SK-N-SH (cell line): ENCODE measurements at regions not wholly inside any gene's neighbourhood (a gene's known extent, or its start where the extent isn't known, plus 50 kb on each side); places are given as distances from the start of the nearest gene placed in this dataset.

ENCODE experiments used
- CTCF ChIA-PET: fragments of 300-600, 350-600 bp; formaldehyde crosslinking; extraction: SDS; loops from one replicate; lab custom pipeline; 2021; lab: Yijun Ruan, JAX
- POLR2A ChIA-PET: fragments of 350-600 bp; sonication (Branson Sonifier 250); formaldehyde crosslinking; extraction: SDS; loops from one replicate; lab custom pipeline; 2020; ENCODE audit warnings: antibody characterized with exemption, inconsistent platforms; lab: Yijun Ruan, JAX
- DNase-seq: peaks from one replicate; pipeline ENCODE4 v3.0.0; 2012
- H2AFZ ChIP-seq: fragments of 200-600 bp; sonication (generic); 2 replicates; pipeline ENCODE4 v1.8.1; 2016; ENCODE audit warnings: antibody characterized with exemption, mild to moderate bottlenecking, low read depth
- H3F3A ChIP-seq: fragments of 200-600 bp; sonication (generic); replicated peaks from 2 replicates; pipeline ENCODE3; 2016; ENCODE audit warnings: antibody characterized with exemption, mild to moderate bottlenecking; ENCODE audit not compliant: insufficient read depth
- H3K27ac ChIP-seq, 2 experiments: fragments of 200-500 bp in 1 of 2; fragments of 200-600 bp in 1 of 2; sonication (Bioruptor generic) in 1 of 2; sonication (generic), shearing (Covaris generic) in 1 of 2; 2 replicates each; pipeline versions ENCODE4 v1.5.1 to v1.6.1; 2014 to 2016; ENCODE audit warnings: low read depth in 2 of 2, inconsistent platforms in 1 of 2, low read length in 1 of 2, mild to moderate bottlenecking in 1 of 2, mixed read lengths in 1 of 2
- H3K27me3 ChIP-seq: fragments of 200-600 bp; sonication (generic), shearing (Covaris generic); 2 replicates; pipeline ENCODE4 v1.6.1; 2016; ENCODE audit warnings: mixed run types; ENCODE audit not compliant: insufficient read depth
- H3K36me3 ChIP-seq, 2 experiments: fragments of 200-500 bp in 1 of 2; fragments of 200-600 bp in 1 of 2; sonication (Bioruptor generic) in 1 of 2; sonication (generic) in 1 of 2; replicated peaks in 1 of 2; 2 replicates each; pipeline versions ENCODE3 to v1.5.1; 2014 to 2016; ENCODE audit warnings: low read length in 1 of 2, mild to moderate bottlenecking in 1 of 2; ENCODE audit not compliant: insufficient read depth in 2 of 2, control insufficient read depth in 1 of 2
- H3K4me1 ChIP-seq, 2 experiments: fragments of 200-500 bp in 1 of 2; fragments of 200-600 bp in 1 of 2; sonication (Bioruptor generic) in 1 of 2; sonication (generic), shearing (Covaris generic) in 1 of 2; 2 replicates each; pipeline versions ENCODE4 v1.5.1 to v1.6.1; 2014 to 2016; ENCODE audit warnings: low read depth in 1 of 2, low read length in 1 of 2, mixed run types in 1 of 2; ENCODE audit not compliant: insufficient read depth in 2 of 2, control insufficient read depth in 1 of 2
- H3K4me2 ChIP-seq: fragments of 200-600 bp; sonication (generic), shearing (Covaris generic); 2 replicates; pipeline ENCODE4 v1.6.1; 2017; ENCODE audit warnings: mixed run types
- H3K4me3 ChIP-seq, 2 experiments: fragments of 200-500 bp in 1 of 2; fragments of 200-600 bp in 1 of 2; sonication (Bioruptor generic) in 1 of 2; sonication (generic), shearing (Covaris generic) in 1 of 2; 2 replicates each; pipeline versions ENCODE4 v1.5.1 to v1.8.1; 2014 to 2016; ENCODE audit warnings: low read depth in 2 of 2, inconsistent platforms in 1 of 2, low read length in 1 of 2, mild to moderate bottlenecking in 1 of 2, mixed read lengths in 1 of 2, moderate library complexity in 1 of 2
- H3K79me2 ChIP-seq: fragments of 200-600 bp; sonication (generic); 2 replicates; pipeline ENCODE4 v1.8.1; 2017; ENCODE audit warnings: mild to moderate bottlenecking; ENCODE audit not compliant: insufficient read depth
- H3K9ac ChIP-seq: fragments of 200-600 bp; sonication (generic); 2 replicates; pipeline ENCODE4 v1.6.1; 2017; ENCODE audit warnings: mixed run types
- H3K9me2 ChIP-seq: fragments of 200-600 bp; sonication (generic); 2 replicates; pipeline ENCODE4 v1.6.1; 2017; ENCODE audit warnings: mixed run types
- H3K9me3 ChIP-seq: fragments of 200-600 bp; sonication (generic); 2 replicates; pipeline ENCODE4 v1.6.1; 2017; ENCODE audit warnings: mixed run types, mild to moderate bottlenecking, moderate library complexity
- H4K20me1 ChIP-seq: fragments of 200-600 bp; sonication (generic); 2 replicates; pipeline ENCODE4 v1.6.1; 2017; ENCODE audit warnings: mild to moderate bottlenecking, mixed run types; ENCODE audit not compliant: insufficient read depth
- ELF1 ChIP-seq: IDR thresholded peaks from 2 replicates; pipeline ENCODE4 v1.4.0; 2012
- FOSL2 ChIP-seq: IDR thresholded peaks from 2 replicates; pipeline ENCODE4 v1.4.0; 2012; ENCODE audit warnings: low read depth, mild to moderate bottlenecking, moderate library complexity, borderline replicate concordance
- FOXJ3 ChIP-seq: sonication (generic); formaldehyde crosslinking; IDR thresholded peaks from 2 replicates; pipeline ENCODE4 v1.5.1; 2020; ENCODE audit warnings: mild to moderate bottlenecking, missing genetic modification reagents
- GABPA ChIP-seq: IDR thresholded peaks from 2 replicates; pipeline ENCODE4 v1.4.0; 2012; ENCODE audit warnings: low read depth, mild to moderate bottlenecking
- GATA2 ChIP-seq: sonication (generic); formaldehyde crosslinking; IDR thresholded peaks from 2 replicates; pipeline ENCODE4 v1.5.0; 2020; ENCODE audit warnings: mild to moderate bottlenecking, missing genetic modification reagents
- JUND ChIP-seq: IDR thresholded peaks from 2 replicates; pipeline ENCODE4 v1.4.0; 2012
- MXI1 ChIP-seq: IDR thresholded peaks from 2 replicates; pipeline ENCODE4 v1.6.1; 2012; ENCODE audit warnings: mild to moderate bottlenecking, low read depth, low read length, improper control_type of control experiment
- NFIC ChIP-seq: IDR thresholded peaks from 2 replicates; pipeline ENCODE4 v1.4.0; 2012; ENCODE audit warnings: borderline replicate concordance
- NRF1 ChIP-seq: IDR thresholded peaks from 2 replicates; pipeline ENCODE4 v1.6.1; 2012; ENCODE audit warnings: low read depth, mild to moderate bottlenecking, low read length
- RFX5 ChIP-seq: IDR thresholded peaks from 2 replicates; pipeline ENCODE4 v1.6.1; 2012; ENCODE audit warnings: mild to moderate bottlenecking, improper control_type of control experiment, low read length
- RXRA ChIP-seq: IDR thresholded peaks from 2 replicates; pipeline ENCODE4 v1.4.0; 2012; ENCODE audit warnings: low read depth, mild to moderate bottlenecking, borderline replicate concordance
- SMC3 ChIP-seq: IDR thresholded peaks from 2 replicates; pipeline ENCODE4 v1.6.1; 2012; ENCODE audit warnings: low read depth, low read length, improper control_type of control experiment
- TAF1 ChIP-seq: IDR thresholded peaks from 2 replicates; pipeline ENCODE4 v1.6.1; 2012; ENCODE audit warnings: low read depth, mild to moderate bottlenecking, low read length, moderate library complexity, borderline replicate concordance
- TCF12 ChIP-seq: IDR thresholded peaks from 2 replicates; pipeline ENCODE4 v1.4.0; 2012
- TEAD4 ChIP-seq: IDR thresholded peaks from 2 replicates; pipeline ENCODE4 v1.4.0; 2012; ENCODE audit warnings: mild to moderate bottlenecking, borderline replicate concordance; ENCODE audit not compliant: insufficient read depth
- YY1 ChIP-seq: IDR thresholded peaks from 2 replicates; pipeline ENCODE4 v1.4.0; 2012; ENCODE audit warnings: low read depth, mild to moderate bottlenecking
- WGBS: methylation state at CpG from one replicate; pipeline ENCODE4 v1.1.6; 2017; ENCODE audit warnings: low lambda C conversion rate; 5-methylcytosine and 5-hydroxymethylcytosine counted together
- TF ChIP-seq, protein P1 (sequence below): IDR thresholded peaks from 2 replicates; pipeline ENCODE4 v1.6.1; 2012; ENCODE audit warnings: mild to moderate bottlenecking, low read depth, low read length, moderate library complexity
- TF ChIP-seq, protein P2 (sequence below): fragments of 150-350 bp; IDR thresholded peaks from 2 replicates; pipeline ENCODE4 v1.6.1; 2016; ENCODE audit warnings: mild to moderate bottlenecking, low read depth, low read length
- TF ChIP-seq, protein P3 (sequence below): fragments of 200-600 bp; sonication (generic); IDR thresholded peaks from 2 replicates; pipeline ENCODE4 v1.6.1; 2017; ENCODE audit warnings: antibody characterized with exemption, mild to moderate bottlenecking, moderate library complexity
- TF ChIP-seq, protein P4 (sequence below): IDR thresholded peaks from 2 replicates; pipeline ENCODE4; 2012

DNA sequence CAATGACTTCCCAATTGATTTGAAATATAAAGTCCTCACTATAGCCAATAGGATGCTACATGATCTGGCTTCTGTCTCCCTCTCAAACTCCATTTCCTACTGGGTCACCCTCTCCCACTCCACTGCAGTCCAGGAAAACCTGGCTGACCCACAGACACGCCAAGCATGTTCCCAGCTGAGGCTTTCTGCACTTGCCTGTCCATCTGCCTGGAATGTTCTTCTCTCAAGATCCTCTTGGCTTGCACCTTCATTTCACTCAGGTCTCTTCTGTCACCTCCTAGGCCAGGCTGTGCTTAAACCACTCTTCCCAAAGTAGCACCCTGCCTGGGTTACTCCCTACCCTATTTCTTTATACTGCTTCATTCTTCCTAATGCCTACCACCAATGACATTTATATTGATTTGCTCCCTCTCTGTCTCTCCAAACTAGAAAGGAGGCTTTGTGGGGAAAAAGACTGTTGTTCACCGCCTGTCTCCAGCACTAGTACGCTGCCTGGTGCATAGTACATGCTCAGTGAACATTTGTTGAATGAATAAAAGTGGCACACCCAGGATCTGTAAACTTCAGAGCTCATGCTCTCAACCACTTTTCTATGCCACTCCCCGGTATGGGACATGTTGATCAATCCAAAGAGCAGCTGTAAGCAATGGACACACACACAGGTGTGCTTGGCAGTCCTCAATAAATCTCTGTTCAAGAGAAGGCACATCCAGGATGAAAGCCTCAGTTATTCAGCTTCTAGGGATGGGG is 261.3 kb downstream of the FOXO1 start:
- Histone ChIP-seq H3K27ac (no peak overlapping the region), H2AFZ (no peak overlapping the region), H3K9me3 (no peaks in the 10 kb centered on the region), H3K9ac (no peak overlapping the region), H3K4me3 (no peak overlapping the region), H3K9me2 (no peaks in the 10 kb centered on the region), H4K20me1 (no peaks in the 10 kb centered on the region), H3K79me2 (no peaks in the 10 kb centered on the region), H3F3A (peaks cover 30% of the 10 kb centered on the region), H3K27me3 (no peaks in the 10 kb centered on the region)
- POLR2A ChIA-PET: no interaction called here
- DNase-seq: no peak
- TF ChIP-seq FOXJ3 (no peak), RXRA (no peak), FOSL2 (no peak), TCF12 (no peak), NFIC (no peak), JUND (no peak), GABPA (no peak), MXI1 (no peak), NRF1 (no peak), SMC3 (no peak), GATA2 (CRISPR knock-in tag) (no peak), ELF1 (no peak), TEAD4 (no peak), YY1 (no peak), RFX5 (no peak), TAF1 (no peak)
- TF ChIP-seq, protein P1, sequence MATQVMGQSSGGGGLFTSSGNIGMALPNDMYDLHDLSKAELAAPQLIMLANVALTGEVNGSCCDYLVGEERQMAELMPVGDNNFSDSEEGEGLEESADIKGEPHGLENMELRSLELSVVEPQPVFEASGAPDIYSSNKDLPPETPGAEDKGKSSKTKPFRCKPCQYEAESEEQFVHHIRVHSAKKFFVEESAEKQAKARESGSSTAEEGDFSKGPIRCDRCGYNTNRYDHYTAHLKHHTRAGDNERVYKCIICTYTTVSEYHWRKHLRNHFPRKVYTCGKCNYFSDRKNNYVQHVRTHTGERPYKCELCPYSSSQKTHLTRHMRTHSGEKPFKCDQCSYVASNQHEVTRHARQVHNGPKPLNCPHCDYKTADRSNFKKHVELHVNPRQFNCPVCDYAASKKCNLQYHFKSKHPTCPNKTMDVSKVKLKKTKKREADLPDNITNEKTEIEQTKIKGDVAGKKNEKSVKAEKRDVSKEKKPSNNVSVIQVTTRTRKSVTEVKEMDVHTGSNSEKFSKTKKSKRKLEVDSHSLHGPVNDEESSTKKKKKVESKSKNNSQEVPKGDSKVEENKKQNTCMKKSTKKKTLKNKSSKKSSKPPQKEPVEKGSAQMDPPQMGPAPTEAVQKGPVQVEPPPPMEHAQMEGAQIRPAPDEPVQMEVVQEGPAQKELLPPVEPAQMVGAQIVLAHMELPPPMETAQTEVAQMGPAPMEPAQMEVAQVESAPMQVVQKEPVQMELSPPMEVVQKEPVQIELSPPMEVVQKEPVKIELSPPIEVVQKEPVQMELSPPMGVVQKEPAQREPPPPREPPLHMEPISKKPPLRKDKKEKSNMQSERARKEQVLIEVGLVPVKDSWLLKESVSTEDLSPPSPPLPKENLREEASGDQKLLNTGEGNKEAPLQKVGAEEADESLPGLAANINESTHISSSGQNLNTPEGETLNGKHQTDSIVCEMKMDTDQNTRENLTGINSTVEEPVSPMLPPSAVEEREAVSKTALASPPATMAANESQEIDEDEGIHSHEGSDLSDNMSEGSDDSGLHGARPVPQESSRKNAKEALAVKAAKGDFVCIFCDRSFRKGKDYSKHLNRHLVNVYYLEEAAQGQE: no peak
- TF ChIP-seq, protein P2, sequence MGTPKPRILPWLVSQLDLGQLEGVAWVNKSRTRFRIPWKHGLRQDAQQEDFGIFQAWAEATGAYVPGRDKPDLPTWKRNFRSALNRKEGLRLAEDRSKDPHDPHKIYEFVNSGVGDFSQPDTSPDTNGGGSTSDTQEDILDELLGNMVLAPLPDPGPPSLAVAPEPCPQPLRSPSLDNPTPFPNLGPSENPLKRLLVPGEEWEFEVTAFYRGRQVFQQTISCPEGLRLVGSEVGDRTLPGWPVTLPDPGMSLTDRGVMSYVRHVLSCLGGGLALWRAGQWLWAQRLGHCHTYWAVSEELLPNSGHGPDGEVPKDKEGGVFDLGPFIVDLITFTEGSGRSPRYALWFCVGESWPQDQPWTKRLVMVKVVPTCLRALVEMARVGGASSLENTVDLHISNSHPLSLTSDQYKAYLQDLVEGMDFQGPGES: no peak
- TF ChIP-seq, protein P3, sequence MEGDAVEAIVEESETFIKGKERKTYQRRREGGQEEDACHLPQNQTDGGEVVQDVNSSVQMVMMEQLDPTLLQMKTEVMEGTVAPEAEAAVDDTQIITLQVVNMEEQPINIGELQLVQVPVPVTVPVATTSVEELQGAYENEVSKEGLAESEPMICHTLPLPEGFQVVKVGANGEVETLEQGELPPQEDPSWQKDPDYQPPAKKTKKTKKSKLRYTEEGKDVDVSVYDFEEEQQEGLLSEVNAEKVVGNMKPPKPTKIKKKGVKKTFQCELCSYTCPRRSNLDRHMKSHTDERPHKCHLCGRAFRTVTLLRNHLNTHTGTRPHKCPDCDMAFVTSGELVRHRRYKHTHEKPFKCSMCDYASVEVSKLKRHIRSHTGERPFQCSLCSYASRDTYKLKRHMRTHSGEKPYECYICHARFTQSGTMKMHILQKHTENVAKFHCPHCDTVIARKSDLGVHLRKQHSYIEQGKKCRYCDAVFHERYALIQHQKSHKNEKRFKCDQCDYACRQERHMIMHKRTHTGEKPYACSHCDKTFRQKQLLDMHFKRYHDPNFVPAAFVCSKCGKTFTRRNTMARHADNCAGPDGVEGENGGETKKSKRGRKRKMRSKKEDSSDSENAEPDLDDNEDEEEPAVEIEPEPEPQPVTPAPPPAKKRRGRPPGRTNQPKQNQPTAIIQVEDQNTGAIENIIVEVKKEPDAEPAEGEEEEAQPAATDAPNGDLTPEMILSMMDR: no peak
- TF ChIP-seq, protein P4, sequence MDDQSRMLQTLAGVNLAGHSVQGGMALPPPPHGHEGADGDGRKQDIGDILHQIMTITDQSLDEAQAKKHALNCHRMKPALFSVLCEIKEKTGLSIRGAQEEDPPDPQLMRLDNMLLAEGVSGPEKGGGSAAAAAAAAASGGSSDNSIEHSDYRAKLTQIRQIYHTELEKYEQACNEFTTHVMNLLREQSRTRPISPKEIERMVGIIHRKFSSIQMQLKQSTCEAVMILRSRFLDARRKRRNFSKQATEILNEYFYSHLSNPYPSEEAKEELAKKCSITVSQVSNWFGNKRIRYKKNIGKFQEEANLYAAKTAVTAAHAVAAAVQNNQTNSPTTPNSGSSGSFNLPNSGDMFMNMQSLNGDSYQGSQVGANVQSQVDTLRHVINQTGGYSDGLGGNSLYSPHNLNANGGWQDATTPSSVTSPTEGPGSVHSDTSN: no peak
- TF ChIP-seq, all 33 proteins: peak for 0
- Histone ChIP-seq H3K4me1 (peaks cover 0 to 24% of the 10 kb centered on the region in 2 experiments; a peak in 3 of 4 replicates), H3K36me3 (no peaks in the 10 kb centered on the region), H3K4me2 (no peak overlapping the region)
- CTCF ChIA-PET: no interaction called here
- WGBS: 92% methylated on average over 4 of the region's 4 CpGs
